Left renal pelvis (tissue), 4 donors: ENCODE measurements at regions not wholly inside any gene's neighbourhood (a gene's known extent, or its start where the extent isn't known, plus 50 kb on each side); places are given as distances from the start of the nearest gene placed in this dataset.
A peak's percentile ranks its signal among the peaks of the same experiment; 100 is the strongest.

ENCODE experiments used
- DNase-seq, 4 donors: peaks; one replicate each; pipeline ENCODE4 v3.0.0-alpha.2; 2013; ENCODE audit warnings: low read depth in 4 of 4, low spot score in 3 of 4

DNA sequence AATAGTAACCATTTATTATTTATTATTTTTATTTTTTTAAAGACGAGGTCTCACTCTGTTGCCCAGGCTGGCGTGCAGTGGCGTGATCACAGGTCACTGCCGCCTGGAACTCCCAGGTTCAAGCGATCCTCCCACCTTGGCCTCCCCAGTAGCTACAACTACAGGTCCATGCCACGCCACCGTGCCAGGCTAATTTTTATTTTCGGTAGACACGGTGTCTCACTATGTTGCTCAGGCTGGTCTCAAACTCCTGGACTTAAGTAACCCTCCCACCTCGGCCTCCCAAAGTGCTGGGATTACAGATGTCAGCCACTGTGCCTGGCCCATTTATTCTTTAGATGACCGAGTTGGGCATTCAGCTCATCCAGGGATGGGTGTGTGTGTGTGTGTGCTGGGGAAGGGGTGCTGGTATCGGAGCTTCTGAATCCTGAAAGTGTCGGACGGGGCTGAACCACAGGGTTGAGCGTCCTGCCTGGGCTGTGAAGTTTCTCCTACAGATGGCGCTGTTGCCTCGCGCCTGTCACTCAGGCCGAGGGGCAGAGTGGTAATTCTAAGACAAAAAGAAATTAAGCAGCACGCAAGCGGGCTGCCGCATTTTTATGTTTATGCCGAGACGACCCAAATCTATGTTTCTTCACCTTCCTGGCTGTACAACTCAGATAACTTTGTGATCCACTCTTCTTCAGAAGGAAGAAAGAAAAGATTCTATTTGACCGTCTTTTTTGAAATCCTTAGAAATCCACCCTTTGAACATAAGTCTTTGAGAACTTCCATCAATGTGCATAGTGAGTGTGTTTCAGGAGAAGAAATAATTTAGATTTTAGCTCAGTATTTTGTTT, 252.8 kb downstream of the CDH26 start:
- DNase-seq, result peak in 3 of 4 donors; percentile 35 to 53 (median 39)

DNA sequence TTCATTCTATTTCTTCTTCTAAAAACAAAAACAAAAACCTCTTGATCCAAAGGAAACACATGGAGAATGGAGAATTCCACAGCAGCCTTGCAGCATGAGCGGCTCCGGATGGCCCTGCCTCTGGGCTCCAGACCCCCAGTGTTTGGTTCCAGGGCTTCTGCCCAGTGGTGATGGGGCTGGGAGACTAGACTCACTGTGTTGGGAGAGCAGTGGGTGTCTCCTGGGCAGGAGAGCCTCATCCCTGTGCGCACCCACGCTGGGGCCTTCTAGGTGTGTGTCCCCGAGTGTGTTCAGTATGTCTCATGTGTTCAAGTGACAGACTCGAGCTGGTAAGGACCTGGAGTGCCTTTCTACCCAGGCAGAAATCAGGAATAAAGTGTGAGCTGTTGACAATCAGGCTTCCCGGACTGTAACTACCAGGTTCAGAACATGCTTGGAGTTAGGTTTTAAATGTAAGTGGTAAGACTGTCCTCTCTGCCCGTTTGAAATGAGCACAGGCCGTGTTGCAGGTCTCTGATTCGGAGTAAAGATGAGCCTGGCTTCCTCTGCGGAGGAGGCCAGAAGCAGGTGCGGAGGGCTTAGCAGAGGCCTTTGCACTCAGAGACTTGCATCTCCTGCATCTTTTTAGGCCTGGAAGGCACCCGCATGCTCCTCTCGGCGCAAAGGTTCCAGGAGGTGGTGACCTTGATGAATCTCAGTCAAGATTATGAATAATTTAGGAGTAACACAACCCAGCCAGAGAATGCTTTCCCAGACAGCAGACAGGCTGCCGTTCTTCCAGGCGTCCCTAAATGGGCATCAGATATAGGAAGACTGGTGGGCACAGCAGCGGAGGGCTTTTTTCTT, 253.6 kb downstream of the CDH26 start:
- DNase-seq, result no peak

DNA sequence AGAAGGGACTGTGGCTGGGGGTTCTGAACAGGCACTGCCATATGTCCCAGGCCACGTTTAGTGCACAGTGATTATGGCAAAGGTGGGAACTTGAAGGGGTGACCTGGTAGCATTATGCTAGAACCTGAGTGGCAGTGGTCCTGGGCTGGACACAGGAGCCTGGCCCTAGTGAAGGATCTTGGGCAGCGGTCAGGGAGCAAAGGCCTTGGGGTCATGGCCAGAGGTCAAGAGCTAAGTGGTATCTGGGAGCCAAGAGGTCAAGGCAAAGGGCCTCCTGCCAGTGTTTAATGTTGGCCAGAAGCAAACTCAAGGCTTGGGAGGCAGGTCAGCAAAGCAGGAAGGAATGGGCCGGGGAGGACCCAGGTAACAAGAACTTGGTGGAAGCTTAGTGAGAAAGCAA, 254.5 kb downstream of the CDH26 start:
- no peak for DNase-seq

DNA sequence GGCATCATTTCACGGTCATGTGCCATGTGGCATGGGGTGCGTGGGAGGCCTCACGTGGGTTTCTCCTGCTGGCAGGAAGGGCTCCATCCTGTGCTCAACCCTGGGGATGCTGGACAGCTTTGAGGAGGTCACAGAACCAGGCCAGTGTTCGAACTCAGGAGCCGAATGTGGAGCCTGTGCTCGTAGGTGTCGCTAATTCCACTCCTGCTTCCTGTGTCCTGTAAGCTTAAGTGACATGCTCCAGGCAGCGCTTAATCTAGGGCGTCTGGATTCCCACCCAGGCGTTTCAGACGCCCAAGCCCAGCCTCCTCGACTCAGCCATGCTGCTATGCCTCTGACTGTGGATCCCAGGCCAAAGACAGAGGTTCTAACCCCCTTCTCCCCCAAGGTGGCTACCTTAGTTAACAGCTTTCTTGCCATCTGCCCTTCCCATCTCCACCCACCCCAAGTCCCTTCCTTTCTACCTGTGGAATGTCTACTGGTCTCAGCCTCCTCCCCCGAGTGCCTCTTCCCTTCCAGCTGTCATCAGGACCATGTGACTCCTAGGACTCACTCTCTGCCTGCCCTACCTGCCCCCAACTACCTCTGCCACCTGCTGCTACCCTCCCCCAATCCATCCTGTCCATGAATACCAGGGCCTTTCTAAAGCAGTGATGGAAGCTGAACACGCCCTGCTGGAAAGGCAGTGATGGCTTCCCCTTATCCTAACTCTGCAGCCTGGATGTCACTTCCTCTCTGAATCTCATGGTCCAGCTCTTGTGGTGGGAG, 255.1 kb downstream of the CDH26 start:
- no peak for DNase-seq

DNA sequence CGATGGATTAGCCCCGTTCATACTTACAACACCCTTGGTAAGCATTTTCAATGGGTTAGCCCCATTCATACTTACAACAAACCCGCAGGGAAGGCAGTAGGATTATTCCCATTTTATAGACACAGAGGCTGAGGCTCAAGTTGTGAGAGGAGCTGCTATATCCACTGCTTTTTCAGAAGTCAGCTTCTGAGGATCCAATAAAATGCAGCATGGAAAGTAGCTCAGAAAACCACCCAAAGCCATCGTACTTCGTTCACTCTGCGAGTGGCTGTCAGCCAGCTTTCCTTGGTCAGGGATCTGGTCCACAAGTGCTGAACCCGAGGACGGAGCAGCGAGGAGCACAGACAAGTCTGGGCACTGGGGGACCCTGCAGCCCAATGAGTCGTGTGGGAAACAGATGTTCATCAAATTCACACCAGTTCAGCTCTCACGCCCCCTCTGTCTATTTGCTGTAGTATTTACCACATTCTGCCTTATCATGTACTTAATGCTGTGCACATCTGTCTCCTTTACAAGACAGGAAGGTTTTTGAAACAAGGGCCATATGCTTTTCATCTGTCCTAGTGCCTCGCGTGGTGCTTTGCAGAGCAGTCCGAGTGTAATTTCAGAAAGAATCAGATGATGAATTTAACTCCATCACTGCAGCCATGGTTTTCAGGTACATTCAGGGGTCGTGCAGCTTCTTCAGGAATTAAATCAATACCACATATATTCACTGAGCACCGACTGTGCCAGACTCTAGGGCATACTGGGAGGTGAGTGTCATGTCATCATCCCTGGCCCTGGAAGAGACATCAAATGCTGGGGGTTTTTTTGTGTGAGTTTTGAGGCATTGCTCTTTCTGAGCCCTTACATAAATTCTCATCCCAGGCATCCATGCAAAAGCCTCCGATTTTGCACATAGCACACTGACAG, 256.9 kb downstream of the CDH26 start:
- no peak for DNase-seq

DNA sequence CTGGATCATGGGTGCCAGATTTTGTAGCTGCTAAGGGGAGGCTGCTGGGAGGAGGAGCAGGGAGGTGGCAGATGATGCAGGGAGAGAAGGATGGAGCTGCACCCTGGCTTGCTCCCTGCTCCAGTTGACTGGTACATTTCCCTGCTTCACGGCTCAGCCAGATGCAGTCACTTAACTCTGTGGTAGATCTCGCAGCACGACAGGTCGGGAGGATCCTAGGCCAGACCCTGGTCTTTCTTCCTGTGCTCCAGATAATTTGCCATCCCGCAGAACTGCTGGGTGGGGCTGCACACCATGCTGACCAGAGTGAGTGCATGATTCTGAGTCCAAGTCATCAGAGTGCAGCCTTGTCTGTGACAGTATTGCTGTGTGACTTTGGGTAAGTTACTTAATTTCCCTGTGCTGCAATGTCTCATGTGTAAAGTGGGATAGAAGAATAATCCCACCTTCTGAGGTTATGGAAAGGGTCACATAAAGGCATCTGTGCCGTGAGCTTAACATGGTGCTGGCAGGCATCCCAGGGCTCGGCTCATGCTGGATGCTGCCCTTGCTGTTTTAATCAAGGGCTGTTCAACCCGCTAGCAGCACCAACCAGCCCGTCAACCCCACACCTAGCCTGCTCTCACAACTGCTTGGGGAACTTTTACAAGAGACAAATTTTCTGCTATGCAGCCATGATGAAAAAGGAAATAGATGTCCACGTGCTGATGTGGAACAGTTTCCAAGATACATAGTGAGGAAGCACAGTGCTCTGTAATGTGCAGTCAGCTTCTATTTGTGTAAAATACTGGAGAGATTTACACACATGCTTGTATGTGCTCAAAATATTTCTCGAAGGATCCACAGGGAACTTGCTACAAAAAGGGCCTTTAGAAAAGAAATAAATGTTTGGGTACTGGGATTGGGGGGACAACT, 257.9 kb downstream of the CDH26 start:
- no peak for DNase-seq

DNA sequence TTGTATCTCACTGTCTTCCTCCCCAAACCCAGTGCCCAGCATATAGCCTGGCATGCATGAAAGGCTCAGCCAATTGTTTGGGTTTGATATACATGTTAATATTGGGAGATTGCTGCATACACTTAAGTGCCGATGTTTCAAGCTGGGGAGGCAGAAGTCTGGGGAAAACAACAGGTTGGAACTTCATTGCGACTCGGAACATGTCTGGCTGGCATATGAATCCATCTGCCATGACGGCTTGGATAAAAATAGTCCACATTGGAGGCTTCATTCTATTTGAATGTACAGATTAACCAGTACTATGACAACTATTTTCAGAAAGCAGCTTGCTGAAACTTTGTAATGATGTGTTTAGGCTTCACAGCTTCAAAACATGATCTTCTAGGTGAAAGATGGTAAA, 261.0 kb downstream of the CDH26 start:
- no peak for DNase-seq

DNA sequence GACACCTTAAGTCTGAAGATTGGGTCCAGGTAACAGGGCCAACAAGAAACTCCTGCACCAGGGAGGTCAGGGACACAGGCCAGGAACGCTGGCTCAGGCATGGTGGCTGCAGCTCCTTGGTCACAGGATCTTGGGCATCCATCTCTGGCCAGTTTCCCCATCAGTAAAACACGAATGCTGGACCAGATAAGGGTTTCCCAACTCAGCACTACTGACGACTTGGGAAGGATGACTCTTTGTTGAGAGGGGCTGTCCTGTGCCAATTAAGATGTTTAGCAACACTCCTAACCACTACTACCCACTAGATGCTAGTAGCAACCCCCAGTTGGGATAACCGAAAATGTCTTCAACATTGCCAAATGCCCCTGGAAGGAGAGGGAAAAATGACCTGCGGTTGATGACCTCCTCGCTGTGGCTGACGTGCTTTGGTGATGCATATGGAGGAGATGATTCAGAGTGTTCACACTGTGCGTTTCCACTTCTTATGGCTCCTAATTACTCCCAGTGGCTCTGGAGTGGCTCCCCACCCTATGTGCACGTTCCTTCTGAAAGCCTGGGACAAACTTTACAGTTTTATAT, 261.9 kb downstream of the CDH26 start:
- no peak for DNase-seq

DNA sequence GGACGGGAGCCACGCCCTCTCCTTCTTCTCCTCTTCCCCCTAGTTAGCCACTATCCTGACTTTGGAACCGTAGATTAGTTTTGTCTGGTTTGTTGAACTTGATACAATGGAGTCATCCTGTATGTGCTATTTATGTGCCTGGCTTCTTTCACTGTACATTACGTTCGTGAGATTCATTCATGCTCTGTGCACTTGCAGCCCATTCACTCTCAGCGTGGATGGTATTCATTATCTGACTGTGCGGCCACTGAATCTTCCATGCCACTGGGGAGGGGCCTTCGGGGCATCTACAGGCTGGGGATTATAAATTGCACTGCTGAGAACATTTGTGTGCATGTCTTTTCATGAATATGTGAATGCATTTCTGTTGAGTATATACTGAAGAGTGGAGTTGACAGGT, 262.5 kb downstream of the CDH26 start:
- DNase-seq, result no peak

DNA sequence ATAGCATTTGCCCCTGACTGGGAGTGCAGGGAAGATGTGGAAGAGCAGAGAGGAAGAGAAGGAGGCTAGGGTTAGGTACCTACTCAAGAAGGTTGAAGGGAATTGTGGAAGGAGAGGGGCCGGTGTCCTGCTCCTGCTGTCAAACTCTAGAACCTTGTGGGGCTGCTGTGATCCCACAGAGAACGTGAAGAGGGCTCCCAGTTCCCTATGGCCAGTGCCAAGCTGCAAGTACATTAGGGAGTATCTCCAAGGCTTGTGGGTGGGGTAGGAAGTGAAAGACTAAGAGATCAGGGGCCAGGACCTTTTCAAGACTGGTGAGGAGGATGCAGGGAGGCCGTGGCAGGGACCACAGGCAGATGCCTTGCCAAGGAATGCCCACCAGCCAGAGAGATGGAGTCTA, 263.4 kb downstream of the CDH26 start:
- DNase-seq, result no peak

DNA sequence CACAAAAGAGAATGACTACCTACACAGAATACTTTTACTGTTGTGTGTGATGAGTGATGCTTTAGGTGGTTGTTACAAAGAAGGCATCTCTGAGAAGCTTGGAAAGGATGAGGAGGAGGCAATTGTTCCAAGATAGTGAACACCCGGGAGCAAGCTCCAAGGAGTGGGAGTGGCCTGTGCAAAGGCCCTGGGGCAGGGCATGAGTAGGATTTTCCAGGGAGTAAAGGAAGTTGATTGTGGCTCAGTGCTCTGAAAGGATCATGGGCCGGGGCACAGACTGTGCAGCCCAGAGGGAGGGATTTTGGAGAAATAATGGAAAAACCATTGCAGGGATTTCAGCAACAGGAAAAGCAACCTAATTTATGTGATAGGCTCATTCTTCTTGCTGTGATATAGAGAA, 264.3 kb downstream of the CDH26 start:
- no peak for DNase-seq

DNA sequence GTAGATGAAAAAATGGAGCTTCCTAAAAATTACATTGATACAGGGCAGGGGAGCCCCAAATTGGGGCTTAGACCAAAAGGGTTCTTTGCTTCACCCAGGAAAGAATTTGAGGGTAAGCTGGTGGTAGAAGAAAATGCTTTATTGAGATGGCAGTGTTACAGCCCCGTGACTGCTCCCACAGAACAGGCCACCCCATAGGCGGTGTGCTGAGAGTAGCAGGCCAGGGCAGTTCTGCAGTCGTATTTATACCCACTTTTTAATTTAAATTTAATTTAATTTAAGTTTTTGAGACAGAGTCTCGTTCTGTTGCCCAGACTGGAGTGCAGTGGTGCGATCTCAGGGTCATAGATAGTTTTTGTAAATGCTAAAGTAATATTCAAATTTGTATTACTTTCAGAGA, 265.0 kb downstream of the CDH26 start:
- DNase-seq, result no peak

DNA sequence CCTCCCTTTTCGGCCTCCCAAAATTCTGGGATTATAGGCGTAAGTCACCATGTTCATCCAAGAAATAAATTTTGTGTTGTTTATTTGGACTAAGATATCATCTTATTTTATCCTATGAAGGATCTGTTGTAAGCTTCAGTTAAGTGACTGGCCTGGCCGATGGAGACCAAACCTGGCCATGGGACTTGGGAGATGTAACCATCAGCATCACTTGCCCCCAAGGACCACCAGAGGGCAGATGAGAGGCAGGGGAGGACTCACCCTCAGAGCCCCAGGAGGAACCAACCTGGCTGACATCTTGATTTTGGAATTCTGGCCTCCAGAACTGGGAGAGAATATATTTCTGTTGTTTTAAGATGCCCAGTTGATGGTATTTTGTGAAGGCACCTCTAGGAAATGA, 266.7 kb downstream of the CDH26 start:
- DNase-seq, result no peak

DNA sequence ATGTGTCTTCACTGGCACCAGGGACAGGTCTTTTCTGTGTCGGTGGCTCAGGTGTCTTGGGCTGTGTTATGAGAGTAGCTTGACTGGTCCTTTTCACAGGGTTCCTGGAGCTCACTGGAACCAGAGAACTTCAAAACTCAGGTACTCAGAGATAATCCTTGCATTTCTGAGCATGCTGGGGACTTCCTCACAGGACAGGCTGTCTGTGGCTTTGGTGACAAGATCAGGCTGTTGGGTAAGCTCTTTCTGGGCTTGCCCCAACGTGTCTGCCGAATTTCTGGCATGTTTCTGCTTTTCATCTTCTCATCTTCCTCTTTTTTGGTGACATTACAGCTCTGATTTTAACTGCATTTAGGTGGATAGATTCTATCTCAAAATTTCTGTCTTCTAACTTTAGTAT, 270.0 kb downstream of the CDH26 start:
- no peak for DNase-seq

DNA sequence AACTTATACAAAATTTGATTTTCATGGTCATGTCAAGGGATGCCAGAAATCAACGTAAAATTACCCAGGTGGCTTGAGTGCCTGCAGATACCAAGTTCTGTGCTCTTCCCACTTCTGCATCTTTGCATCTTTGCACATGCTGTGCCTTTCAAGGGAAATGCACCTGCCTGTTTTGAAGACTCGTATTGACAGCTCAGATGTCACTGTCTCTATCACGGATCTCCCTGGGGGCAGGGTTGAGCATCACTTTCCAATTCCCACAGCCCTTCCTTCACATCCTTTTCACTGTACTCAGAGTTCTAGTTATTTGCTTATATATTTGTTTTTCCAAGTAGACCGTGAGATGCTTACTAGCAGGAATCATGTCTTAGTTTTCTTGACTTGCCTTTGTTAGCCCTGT, 274.2 kb downstream of the CDH26 start:
- DNase-seq, result no peak

DNA sequence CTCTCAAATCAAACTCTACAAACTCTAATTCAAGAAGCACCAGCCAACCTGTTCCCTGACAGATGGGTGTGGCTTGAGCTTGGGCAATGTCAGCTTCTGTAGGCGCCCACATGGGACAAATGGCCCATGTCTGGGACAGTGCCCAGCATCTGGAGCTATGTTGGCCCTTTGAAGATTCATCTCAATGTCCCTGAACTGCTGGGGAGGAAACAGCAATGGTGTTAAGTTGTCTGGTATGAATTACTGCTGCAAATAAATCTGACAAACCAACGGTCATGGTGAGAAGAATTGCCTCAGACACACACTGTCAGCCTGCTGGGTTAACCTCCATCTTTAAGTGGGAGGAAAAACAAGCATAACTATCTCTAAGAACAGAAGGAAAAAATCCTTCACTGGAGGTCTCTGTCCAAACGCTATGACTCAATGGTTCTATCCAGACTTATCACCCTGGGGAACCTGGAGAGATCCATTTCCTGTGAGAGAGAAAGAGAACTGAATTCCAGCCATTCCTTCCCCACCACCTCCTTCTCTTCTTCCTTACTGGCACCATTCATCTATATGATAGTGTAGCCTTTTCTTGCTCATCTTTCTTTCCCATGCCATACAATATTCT, 274.9 kb downstream of the CDH26 start:
- peak in 3 of 4 donors; percentile 8 to 58 (median 22) for DNase-seq

DNA sequence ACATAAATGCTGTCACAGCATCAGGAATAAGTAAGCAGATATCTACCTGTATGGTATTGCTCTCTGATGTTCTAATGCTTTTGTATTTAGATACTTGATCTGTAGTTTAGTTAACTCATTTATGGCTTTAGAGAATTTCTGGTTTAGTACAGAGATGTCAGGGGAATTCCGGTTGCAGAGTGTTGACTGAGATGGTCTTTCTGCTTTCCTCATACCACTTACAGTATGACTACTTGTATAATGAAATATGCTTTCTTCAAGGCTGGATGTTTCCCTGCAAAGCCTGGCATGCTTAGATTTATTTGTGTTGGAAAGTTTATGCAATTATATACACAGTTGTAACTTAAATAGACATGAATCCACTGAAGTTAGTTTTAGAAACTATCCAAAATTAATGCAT, 278.4 kb downstream of the CDH26 start:
- DNase-seq, result no peak

DNA sequence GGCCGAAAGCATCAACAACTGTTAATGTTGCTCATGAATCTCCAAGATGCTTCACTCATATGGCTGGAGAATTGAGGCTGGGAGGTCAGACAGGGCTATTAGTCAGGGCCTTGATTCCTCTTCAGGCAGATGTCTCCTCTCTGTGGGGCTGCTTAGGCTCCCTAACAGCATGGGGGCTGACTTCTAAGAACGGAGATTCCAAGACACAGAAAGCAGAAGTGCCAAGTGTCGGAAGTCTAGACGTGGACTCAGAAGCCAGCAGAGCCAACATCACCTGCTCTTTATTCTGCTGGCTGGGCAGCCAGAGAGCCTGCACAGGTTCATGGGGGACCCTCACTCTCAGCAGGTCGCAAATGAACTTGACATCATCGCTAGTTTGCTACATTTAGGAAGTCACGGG, 279.8 kb downstream of the CDH26 start:
- no peak for DNase-seq
